ENCODE measurements at regions not wholly inside any gene's neighbourhood (a gene's known extent, or its start where the extent isn't known, plus 50 kb on each side); places are given as distances from the start of the nearest gene placed in this dataset.

GRCh38 chr11:15577519-15577918 lies 462.8 kb downstream of the INSC start:
- no peak for FAIRE-seq
- TF ChIP-seq TAF1 (IDR thresholded peaks at IDR 0.05; ENCODE audit: low read depth, low read length) = no peak
- no peak for TF ChIP-seq POU2F2 (IDR thresholded peaks at IDR 0.05; ENCODE audit: low read depth, low read length)
- no peak for TF ChIP-seq PAX5 (IDR thresholded peaks at IDR 0.05; ENCODE audit: insufficient read depth, low read length, severe bottlenecking)
- no peak for TF ChIP-seq SPI1 (IDR thresholded peaks at IDR 0.05; ENCODE audit: low read depth, low read length)
- no peak for TF ChIP-seq POLR2AphosphoS5 (IDR thresholded peaks at IDR 0.05; ENCODE audit: low read depth, low read length)

GRCh38 chr11:15579287-15580001 lies 464.7 kb downstream of the INSC start:
- DNase-seq (ENCODE audit: insufficient read length, low spot score) (no peak), FAIRE-seq (no peak)
- no peak for TF ChIP-seq POLR2A (IDR thresholded peaks at IDR 0.05; ENCODE audit: low read depth, low read length)
- no peak for TF ChIP-seq SPI1 (IDR thresholded peaks at IDR 0.05; ENCODE audit: low read depth, low read length)
- TF ChIP-seq TAF1 (IDR thresholded peaks at IDR 0.05; ENCODE audit: low read depth, low read length) = no peak
- TF ChIP-seq POLR2AphosphoS5 (IDR thresholded peaks at IDR 0.05; ENCODE audit: low read depth, low read length) = no peak
- no peak for TF ChIP-seq PAX5 (IDR thresholded peaks at IDR 0.05; ENCODE audit: insufficient read depth, low read length, severe bottlenecking)
- TF ChIP-seq POU2F2 (IDR thresholded peaks at IDR 0.05; ENCODE audit: low read depth, low read length) = no peak

More at GRCh38 chr11:15577519-15577918, 462.8 kb downstream of the INSC start:
- no peak for DNase-seq (ENCODE audit: insufficient read length, low spot score)

- no peak for TF ChIP-seq POU2F2 (IDR thresholded peaks at IDR 0.05; ENCODE audit: low read depth, low read length)
- TF ChIP-seq POLR2A (IDR thresholded peaks at IDR 0.05; ENCODE audit: low read depth, low read length) = no peak
- DNase-seq (ENCODE audit: insufficient read length, low spot score) (no peak), FAIRE-seq (no peak)
Measured at GRCh38 chr11:15580056-15580774, 465.5 kb downstream of the INSC start.

- no peak for TF ChIP-seq PAX5 (IDR thresholded peaks at IDR 0.05; ENCODE audit: insufficient read depth, low read length, severe bottlenecking)
- TF ChIP-seq POU2F2 (IDR thresholded peaks at IDR 0.05; ENCODE audit: low read depth, low read length) = no peak
- TF ChIP-seq TAF1 (IDR thresholded peaks at IDR 0.05; ENCODE audit: low read depth, low read length) = no peak
- no peak for TF ChIP-seq SPI1 (IDR thresholded peaks at IDR 0.05; ENCODE audit: low read depth, low read length)
- no peak for TF ChIP-seq POLR2AphosphoS5 (IDR thresholded peaks at IDR 0.05; ENCODE audit: low read depth, low read length)
- no peak for TF ChIP-seq POLR2A (IDR thresholded peaks at IDR 0.05; ENCODE audit: low read depth, low read length)
- DNase-seq (ENCODE audit: insufficient read length, low spot score) (no peak), FAIRE-seq (no peak)
Measured at GRCh38 chr11:15580775-15581095, 466.0 kb downstream of the INSC start.

GRCh38 chr11:15584158-15584557 lies 469.4 kb downstream of the INSC start:
- no peak for FAIRE-seq
- no peak for DNase-seq (ENCODE audit: insufficient read length, low spot score)
- TF ChIP-seq TAF1 (IDR thresholded peaks at IDR 0.05; ENCODE audit: low read depth, low read length) = no peak
- TF ChIP-seq POLR2A (IDR thresholded peaks at IDR 0.05; ENCODE audit: low read depth, low read length) = no peak
- TF ChIP-seq POLR2AphosphoS5 (IDR thresholded peaks at IDR 0.05; ENCODE audit: low read depth, low read length) = no peak
- no peak for TF ChIP-seq SPI1 (IDR thresholded peaks at IDR 0.05; ENCODE audit: low read depth, low read length)
- TF ChIP-seq PAX5 (IDR thresholded peaks at IDR 0.05; ENCODE audit: insufficient read depth, low read length, severe bottlenecking) = no peak
- no peak for TF ChIP-seq POU2F2 (IDR thresholded peaks at IDR 0.05; ENCODE audit: low read depth, low read length)

- TF ChIP-seq POLR2AphosphoS5 (IDR thresholded peaks at IDR 0.05; ENCODE audit: low read depth, low read length) = no peak
- no peak for TF ChIP-seq PAX5 (IDR thresholded peaks at IDR 0.05; ENCODE audit: insufficient read depth, low read length, severe bottlenecking)
- TF ChIP-seq POLR2A (IDR thresholded peaks at IDR 0.05; ENCODE audit: low read depth, low read length) = no peak
- TF ChIP-seq POU2F2 (IDR thresholded peaks at IDR 0.05; ENCODE audit: low read depth, low read length) = no peak
- no peak for DNase-seq (ENCODE audit: insufficient read length, low spot score)
- no peak for FAIRE-seq
Measured at GRCh38 chr11:15585602-15586331, 471.0 kb downstream of the INSC start.

GRCh38 chr11:15586741-15587473 lies 472.2 kb downstream of the INSC start:
- DNase-seq (ENCODE audit: insufficient read length, low spot score) = no peak
- FAIRE-seq = no peak

GRCh38 chr11:15589070-15589626 lies 474.4 kb downstream of the INSC start:
- FAIRE-seq = no peak
- TF ChIP-seq POLR2A (IDR thresholded peaks at IDR 0.05; ENCODE audit: low read depth, low read length) = no peak
- TF ChIP-seq TAF1 (IDR thresholded peaks at IDR 0.05; ENCODE audit: low read depth, low read length) = no peak
- no peak for TF ChIP-seq POU2F2 (IDR thresholded peaks at IDR 0.05; ENCODE audit: low read depth, low read length)
- no peak for TF ChIP-seq POLR2AphosphoS5 (IDR thresholded peaks at IDR 0.05; ENCODE audit: low read depth, low read length)
- no peak for TF ChIP-seq PAX5 (IDR thresholded peaks at IDR 0.05; ENCODE audit: insufficient read depth, low read length, severe bottlenecking)
- no peak for TF ChIP-seq SPI1 (IDR thresholded peaks at IDR 0.05; ENCODE audit: low read depth, low read length)
- DNase-seq (ENCODE audit: insufficient read length, low spot score) = no peak

More at GRCh38 chr11:15586741-15587473, 472.2 kb downstream of the INSC start:
- TF ChIP-seq POU2F2 (IDR thresholded peaks at IDR 0.05; ENCODE audit: low read depth, low read length) = no peak
- TF ChIP-seq POLR2A (IDR thresholded peaks at IDR 0.05; ENCODE audit: low read depth, low read length) = no peak
- TF ChIP-seq POLR2AphosphoS5 (IDR thresholded peaks at IDR 0.05; ENCODE audit: low read depth, low read length) = no peak
- no peak for TF ChIP-seq TAF1 (IDR thresholded peaks at IDR 0.05; ENCODE audit: low read depth, low read length)
- TF ChIP-seq PAX5 (IDR thresholded peaks at IDR 0.05; ENCODE audit: insufficient read depth, low read length, severe bottlenecking) = no peak

GRCh38 chr11:15590132-15590531 lies 475.4 kb downstream of the INSC start:
- DNase-seq (ENCODE audit: insufficient read length, low spot score) (no peak), FAIRE-seq (no peak)
- TF ChIP-seq TAF1 (IDR thresholded peaks at IDR 0.05; ENCODE audit: low read depth, low read length) (no peak), PAX5 (IDR thresholded peaks at IDR 0.05; ENCODE audit: insufficient read depth, low read length, severe bottlenecking) (no peak), POLR2A (IDR thresholded peaks at IDR 0.05; ENCODE audit: low read depth, low read length) (no peak), POLR2AphosphoS5 (IDR thresholded peaks at IDR 0.05; ENCODE audit: low read depth, low read length) (no peak), SPI1 (IDR thresholded peaks at IDR 0.05; ENCODE audit: low read depth, low read length) (no peak), POU2F2 (IDR thresholded peaks at IDR 0.05; ENCODE audit: low read depth, low read length) (no peak)
